SK-N-SH (cell line): ENCODE measurements at regions not wholly inside any gene's neighbourhood (a gene's known extent, or its start where the extent isn't known, plus 50 kb on each side); places are given as distances from the start of the nearest gene placed in this dataset.

Experiments
- CTCF ChIP-seq: fragments of 200-600 bp; sonication (generic); IDR thresholded peaks from 2 replicates; pipeline ENCODE4 v1.6.1; 2017; ENCODE audit warnings: antibody characterized with exemption, mild to moderate bottlenecking, moderate library complexity
- ZBTB33 ChIP-seq: IDR thresholded peaks from 2 replicates; pipeline ENCODE4 v1.4.0; 2012; ENCODE audit warnings: low read depth, borderline replicate concordance

GRCh38 chr22:49236541-49237075, 591.1 kb downstream of the BRD1 start:
- TF ChIP-seq CTCF (no peak), ZBTB33 (no peak)
